ENCODE measurements at regions not wholly inside any gene's neighbourhood (a gene's known extent, or its start where the extent isn't known, plus 50 kb on each side); places are given as distances from the start of the nearest gene placed in this dataset.

GRCh38 chr11:134640971-134641968 lies 229.2 kb upstream of the B3GAT1 start:
- TF ChIP-seq CTCF (IDR thresholded peaks at IDR 0.05): no peak
- no peak for TF ChIP-seq EP300 (IDR thresholded peaks at IDR 0.05)
- no peak for TF ChIP-seq POLR2AphosphoS5 (IDR thresholded peaks at IDR 0.05)

Data from esophagus muscularis mucosa (tissue), 4 donors.